NCI-H2196 treated with DMSO at 0.1 percent for 48 hours (cell line): ENCODE measurements at regions not wholly inside any gene's neighbourhood (a gene's known extent, or its start where the extent isn't known, plus 50 kb on each side); places are given as distances from the start of the nearest gene placed in this dataset.

Experiments
- DNase-seq: peaks from one replicate; lab custom pipeline; 2025; ENCODE audit not compliant: unreplicated experiment; lab: John Stamatoyannopoulos, UW

GRCh38 chr13:105047676-105048295, 1487.7 kb downstream of the EFNB2 start:
- no peak for DNase-seq

- DNase-seq = no peak
Observed at GRCh38 chr13:105037110-105037509, 1498.4 kb downstream of the EFNB2 start.

- no peak for DNase-seq
Observed at GRCh38 chr13:105035092-105035491, 1500.4 kb downstream of the EFNB2 start.

GRCh38 chr13:105033999-105034398, 1501.5 kb downstream of the EFNB2 start:
- no peak for DNase-seq

GRCh38 chr13:105031306-105031705, 1504.2 kb downstream of the EFNB2 start:
- no peak for DNase-seq

- no peak for DNase-seq
Observed at GRCh38 chr13:105030851-105031250, 1504.6 kb downstream of the EFNB2 start.

- no peak for DNase-seq
Observed at GRCh38 chr13:105019073-105019472, 1516.4 kb downstream of the EFNB2 start.

- DNase-seq = no peak
Observed at GRCh38 chr13:105016266-105016665, 1519.2 kb downstream of the EFNB2 start.

GRCh38 chr13:105008604-105009003, 1526.9 kb downstream of the EFNB2 start:
- DNase-seq = no peak

- no peak for DNase-seq
Observed at GRCh38 chr13:105007166-105007808, 1528.2 kb downstream of the EFNB2 start.

- DNase-seq = no peak
Observed at GRCh38 chr13:104996022-104996421, 1539.4 kb downstream of the EFNB2 start.

GRCh38 chr13:104993708-104994107, 1541.8 kb downstream of the EFNB2 start:
- no peak for DNase-seq

GRCh38 chr13:104987621-104988020, 1547.8 kb downstream of the EFNB2 start:
- no peak for DNase-seq

GRCh38 chr13:104984296-104984818, 1551.1 kb downstream of the EFNB2 start:
- DNase-seq = no peak

- DNase-seq = no peak
Observed at GRCh38 chr13:104983601-104984000, 1551.9 kb downstream of the EFNB2 start.

- DNase-seq = no peak
Observed at GRCh38 chr13:104980586-104980985, 1554.9 kb downstream of the EFNB2 start.

- DNase-seq = no peak
Observed at GRCh38 chr13:104979281-104980030, 1556.0 kb downstream of the EFNB2 start.

- DNase-seq = no peak
Observed at GRCh38 chr13:104976986-104977385, 1558.5 kb downstream of the EFNB2 start.

- no peak for DNase-seq
Observed at GRCh38 chr13:104975272-104975671, 1560.2 kb downstream of the EFNB2 start.

- DNase-seq = no peak
Observed at GRCh38 chr13:104968876-104969275, 1566.6 kb downstream of the EFNB2 start.

- DNase-seq = no peak
Observed at GRCh38 chr13:104967836-104968630, 1567.4 kb downstream of the EFNB2 start.
